Keratinocyte (primary cell): ENCODE measurements at regions not wholly inside any gene's neighbourhood (a gene's known extent, or its start where the extent isn't known, plus 50 kb on each side); places are given as distances from the start of the nearest gene placed in this dataset.

Source experiments
- DNase-seq: peaks from one replicate; pipeline ENCODE4 v3.0.0-alpha.2; 2011; ENCODE audit warnings: low read depth, missing footprints, low spot score
- FAIRE-seq: peaks from 2 replicates; lab custom pipeline; 2011; peaks lifted over from hg19 to GRCh38; lab: Jason Lieb, UNC
- H2AFZ ChIP-seq: 2 replicates; pipeline ENCODE4 v1.6.0; 2012; ENCODE audit warnings: low read length, control low read depth, inconsistent platforms; ENCODE audit not compliant: control insufficient read depth
- H3K27ac ChIP-seq: 2 replicates; pipeline ENCODE4 v1.5.1; 2011; ENCODE audit warnings: low read length; ENCODE audit not compliant: control insufficient read depth, insufficient read depth
- H3K27me3 ChIP-seq: 3 replicates; pipeline ENCODE4 v1.6.0; 2011; ENCODE audit warnings: low read length; ENCODE audit not compliant: control insufficient read depth, insufficient read depth; ENCODE audit errors: extremely low read depth
- H3K36me3 ChIP-seq, 2 experiments: 2 replicates in 1 of 2; 3 replicates in 1 of 2; pipeline ENCODE4 v1.5.1; 2011; ENCODE audit warnings: low read length in 2 of 2, mild to moderate bottlenecking in 1 of 2; ENCODE audit not compliant: control insufficient read depth in 2 of 2, insufficient read depth in 2 of 2; ENCODE audit errors: extremely low read depth in 1 of 2
- H3K4me1 ChIP-seq: 3 replicates; pipeline ENCODE4 v1.5.1; 2011; ENCODE audit warnings: low read length; ENCODE audit not compliant: control insufficient read depth, insufficient read depth; ENCODE audit errors: extremely low read depth
- H3K4me2 ChIP-seq: 3 replicates; pipeline ENCODE4 v1.6.0; 2011; ENCODE audit warnings: low read depth, low read length; ENCODE audit not compliant: control insufficient read depth, insufficient read depth; ENCODE audit errors: extremely low read depth
- H3K4me3 ChIP-seq, 3 experiments: fragments of 200-600 bp in 1 of 3; sonication (generic) in 1 of 3; 2 replicates in 2 of 3; 3 replicates in 1 of 3; pipeline ENCODE4 v1.5.1; 2011 to 2016; ENCODE audit warnings: low read length in 3 of 3, mild to moderate bottlenecking in 3 of 3, control low read depth in 2 of 3, inconsistent platforms in 1 of 3, low read depth in 1 of 3, mixed read lengths in 1 of 3, mixed run types in 1 of 3, moderate library complexity in 1 of 3; ENCODE audit not compliant: control insufficient read depth in 2 of 3, insufficient read depth in 2 of 3; ENCODE audit errors: extremely low read depth in 1 of 3
- H3K79me2 ChIP-seq: 2 replicates; pipeline ENCODE4 v1.6.0; 2012; ENCODE audit warnings: low read length; ENCODE audit not compliant: control insufficient read depth, insufficient read depth
- H3K9ac ChIP-seq: 3 replicates; pipeline ENCODE4 v1.6.0; 2011; ENCODE audit warnings: low read length; ENCODE audit not compliant: control insufficient read depth, insufficient read depth; ENCODE audit errors: extremely low read depth
- H3K9me1 ChIP-seq: 3 replicates; pipeline ENCODE4 v1.6.0; 2011; ENCODE audit warnings: low read length; ENCODE audit not compliant: control insufficient read depth, insufficient read depth; ENCODE audit errors: extremely low read depth
- H3K9me3 ChIP-seq: 2 replicates; pipeline ENCODE4 v1.5.1; 2012; ENCODE audit warnings: low read depth, low read length; ENCODE audit not compliant: control insufficient read depth
- H4K20me1 ChIP-seq: 3 replicates; pipeline ENCODE4 v1.6.0; 2011; ENCODE audit warnings: low read length; ENCODE audit not compliant: control insufficient read depth, insufficient read depth; ENCODE audit errors: extremely low read depth
- EZH2 ChIP-seq: IDR thresholded peaks from one replicate; pipeline ENCODE4 v1.6.1; 2012; ENCODE audit warnings: inconsistent platforms, mild to moderate bottlenecking, low read length, moderate library complexity
- dilution Hi-C: fragments of 300-500 bp; cut with MboI; formaldehyde crosslinking; loops from one replicate; pipeline ENCODE4 v1.7.0; 2020; ENCODE audit warnings: low sequenced_read_pairs; ENCODE audit not compliant: extremely low pct_ligation_motif_present
- TF ChIP-seq, protein P1 (sequence below), 3 experiments: IDR thresholded peaks in 1 of 3; conservative IDR thresholded peaks in 1 of 3; optimal IDR thresholded peaks in 1 of 3; 2 replicates in 2 of 3; 3 replicates in 1 of 3; pipeline versions ENCODE3 to v1.5.1; 2011; ENCODE audit warnings: low read length in 3 of 3, mild to moderate bottlenecking in 3 of 3, moderate library complexity in 2 of 3, control low read depth in 1 of 3, inconsistent platforms in 1 of 3; ENCODE audit not compliant: insufficient read depth in 2 of 3; ENCODE audit errors: extremely low read depth in 1 of 3

DNA sequence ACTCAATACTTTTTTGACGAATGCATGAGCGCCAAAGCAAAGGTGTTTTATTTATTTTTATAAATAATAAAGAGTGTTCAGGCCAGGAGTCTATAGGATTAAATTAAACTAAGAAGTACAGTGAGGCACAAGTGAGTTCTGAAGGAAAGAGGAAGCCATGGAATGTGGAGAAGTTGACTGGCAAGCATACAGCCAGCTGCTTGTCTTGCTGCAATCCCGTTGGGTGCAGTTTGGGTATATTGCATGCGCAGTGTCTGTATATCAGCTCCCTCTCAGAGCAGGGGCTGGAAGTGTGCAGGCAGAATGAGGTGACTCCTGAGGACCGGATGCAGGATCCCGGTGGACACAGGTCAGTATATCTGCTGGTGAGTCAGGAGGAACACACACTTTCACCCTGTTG is 315.6 kb downstream of the ZSWIM6 start:
- Histone ChIP-seq H3K9ac (no peak overlapping the region), H3K79me2 (no peaks in the 10 kb centered on the region), H4K20me1 (no peaks in the 10 kb centered on the region), H3K9me1 (no peaks in the 10 kb centered on the region), H3K27ac (no peak overlapping the region), H3K27me3 (no peaks in the 10 kb centered on the region), H3K9me3 (no peaks in the 10 kb centered on the region), H2AFZ (no peak overlapping the region), H3K4me3 (no peak overlapping the region), H3K4me1 (no peaks in the 10 kb centered on the region), H3K4me2 (no peak overlapping the region), H3K36me3 (no peaks in the 10 kb centered on the region)
- TF ChIP-seq EZH2 = no peak
- TF ChIP-seq, protein P1, sequence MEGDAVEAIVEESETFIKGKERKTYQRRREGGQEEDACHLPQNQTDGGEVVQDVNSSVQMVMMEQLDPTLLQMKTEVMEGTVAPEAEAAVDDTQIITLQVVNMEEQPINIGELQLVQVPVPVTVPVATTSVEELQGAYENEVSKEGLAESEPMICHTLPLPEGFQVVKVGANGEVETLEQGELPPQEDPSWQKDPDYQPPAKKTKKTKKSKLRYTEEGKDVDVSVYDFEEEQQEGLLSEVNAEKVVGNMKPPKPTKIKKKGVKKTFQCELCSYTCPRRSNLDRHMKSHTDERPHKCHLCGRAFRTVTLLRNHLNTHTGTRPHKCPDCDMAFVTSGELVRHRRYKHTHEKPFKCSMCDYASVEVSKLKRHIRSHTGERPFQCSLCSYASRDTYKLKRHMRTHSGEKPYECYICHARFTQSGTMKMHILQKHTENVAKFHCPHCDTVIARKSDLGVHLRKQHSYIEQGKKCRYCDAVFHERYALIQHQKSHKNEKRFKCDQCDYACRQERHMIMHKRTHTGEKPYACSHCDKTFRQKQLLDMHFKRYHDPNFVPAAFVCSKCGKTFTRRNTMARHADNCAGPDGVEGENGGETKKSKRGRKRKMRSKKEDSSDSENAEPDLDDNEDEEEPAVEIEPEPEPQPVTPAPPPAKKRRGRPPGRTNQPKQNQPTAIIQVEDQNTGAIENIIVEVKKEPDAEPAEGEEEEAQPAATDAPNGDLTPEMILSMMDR (optimal IDR thresholded peaks at IDR 0.05 in 1 of 3, IDR thresholded peaks at IDR 0.05 in 1 of 3, conservative IDR thresholded peaks at IDR 0.05 in 1 of 3; ENCODE audit: extremely low read depth in 1 of 3, insufficient read depth in 2 of 3, low read length in 3 of 3) = no peak
- DNase-seq (no peak), FAIRE-seq (no peak)
- dilution Hi-C loops = no loop called here

DNA sequence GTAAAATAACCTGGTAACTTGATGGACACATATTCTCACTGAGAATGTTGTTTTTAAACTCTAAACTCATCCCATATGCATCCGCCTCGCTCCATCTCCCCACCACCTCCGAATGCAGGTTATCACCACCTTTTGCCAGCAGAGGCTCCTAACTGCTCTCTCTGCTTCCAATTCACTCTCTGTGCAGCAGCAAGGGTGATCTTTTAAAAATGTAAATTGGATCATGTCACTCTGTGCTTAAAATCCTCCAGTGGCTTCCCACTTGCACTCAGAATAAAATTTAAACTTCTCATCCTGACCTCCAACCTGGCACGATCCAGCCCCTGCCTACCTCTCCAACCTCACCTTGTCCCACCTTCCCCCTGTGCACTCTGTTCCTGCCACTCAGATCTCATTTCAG is 317.2 kb downstream of the ZSWIM6 start:
- FAIRE-seq (no peak), DNase-seq (no peak)
- Histone ChIP-seq H3K4me2 (no peak overlapping the region), H3K9ac (no peak overlapping the region), H3K79me2 (no peaks in the 10 kb centered on the region), H2AFZ (no peak overlapping the region), H3K4me1 (no peaks in the 10 kb centered on the region), H3K27ac (no peak overlapping the region), H3K9me1 (no peaks in the 10 kb centered on the region), H3K27me3 (no peaks in the 10 kb centered on the region), H3K9me3 (no peaks in the 10 kb centered on the region), H4K20me1 (no peaks in the 10 kb centered on the region), H3K36me3 (no peaks in the 10 kb centered on the region), H3K4me3 (no peak overlapping the region)
- dilution Hi-C loops = no loop called here
- TF ChIP-seq EZH2 = no peak
- TF ChIP-seq, protein P1 (optimal IDR thresholded peaks at IDR 0.05 in 1 of 3, IDR thresholded peaks at IDR 0.05 in 1 of 3, conservative IDR thresholded peaks at IDR 0.05 in 1 of 3; ENCODE audit: extremely low read depth in 1 of 3, insufficient read depth in 2 of 3, low read length in 3 of 3) = no peak
